Astrocyte of the cerebellum (primary cell): ENCODE measurements at regions not wholly inside any gene's neighbourhood (a gene's known extent, or its start where the extent isn't known, plus 50 kb on each side); places are given as distances from the start of the nearest gene placed in this dataset.

Experiments
- DNase-seq: peaks from one replicate; pipeline ENCODE4 v3.0.0-alpha.2; 2011; ENCODE audit warnings: low read depth
- H3K4me3 ChIP-seq: 2 replicates; pipeline ENCODE4 v1.5.1; 2011; ENCODE audit warnings: mild to moderate bottlenecking, low read depth, low read length, moderate library complexity
- CTCF ChIP-seq: IDR thresholded peaks from 2 replicates; pipeline ENCODE4 v1.5.1; 2012; ENCODE audit warnings: low read length, low read depth, moderate library complexity, mild to moderate bottlenecking; ENCODE audit errors: missing control alignments
- in situ Hi-C: cut with HindIII; loops from 2 replicates; pipeline ENCODE4 v1.10.0; 2017; ENCODE audit warnings: low sequenced_read_pairs

GRCh38 chr4:119937746-119938145 is 128.9 kb downstream of the MAD2L1 start:
- DNase-seq: no peak
- H3K4me3 ChIP-seq: no peak overlapping the region
- in situ Hi-C loops: no loop called here
- no peak for TF ChIP-seq CTCF

GRCh38 chr4:119933606-119934005 is 133.0 kb downstream of the MAD2L1 start:
- in situ Hi-C loops: no loop called here
- no peak for DNase-seq
- H3K4me3 ChIP-seq: no peak overlapping the region
- no peak for TF ChIP-seq CTCF

GRCh38 chr4:119932277-119932676 is 134.4 kb downstream of the MAD2L1 start:
- TF ChIP-seq CTCF: no peak
- DNase-seq: no peak
- in situ Hi-C loops: no loop called here
- H3K4me3 ChIP-seq: no peak overlapping the region

GRCh38 chr4:119930546-119930945 is 136.1 kb downstream of the MAD2L1 start:
- no peak overlapping the region for H3K4me3 ChIP-seq
- no peak for TF ChIP-seq CTCF
- in situ Hi-C loops: no loop called here
- no peak for DNase-seq

GRCh38 chr4:119921830-119922229 is 144.8 kb downstream of the MAD2L1 start:
- DNase-seq: no peak
- in situ Hi-C loops: no loop called here
- no peak overlapping the region for H3K4me3 ChIP-seq
- no peak for TF ChIP-seq CTCF

GRCh38 chr4:119906277-119906676 is 160.4 kb downstream of the MAD2L1 start:
- in situ Hi-C loops: no loop called here
- no peak for TF ChIP-seq CTCF

GRCh38 chr4:119898211-119898610 is 168.4 kb downstream of the MAD2L1 start:
- no peak for TF ChIP-seq CTCF
- in situ Hi-C loops: no loop called here

More at GRCh38 chr4:119906277-119906676, 160.4 kb downstream of the MAD2L1 start:
- H3K4me3 ChIP-seq: no peak overlapping the region
- DNase-seq: no peak

More at GRCh38 chr4:119898211-119898610, 168.4 kb downstream of the MAD2L1 start:
- DNase-seq: no peak
- H3K4me3 ChIP-seq: no peak overlapping the region
